HFF-Myc (cell line): ENCODE measurements at regions not wholly inside any gene's neighbourhood (a gene's known extent, or its start where the extent isn't known, plus 50 kb on each side); places are given as distances from the start of the nearest gene placed in this dataset.

Experiments used
- DNase-seq: peaks from one replicate; pipeline ENCODE4 v3.0.0-alpha.2; 2011; ENCODE audit warnings: low read depth; ENCODE audit errors: extremely low read depth
- H3K4me3 ChIP-seq: replicated peaks from 2 replicates; pipeline ENCODE4 v1.5.1; 2011; ENCODE audit warnings: low read depth, mild to moderate bottlenecking, control low read depth, low read length
- CTCF ChIP-seq: IDR thresholded peaks from 2 replicates; pipeline ENCODE4 v1.5.1; 2012; ENCODE audit warnings: mild to moderate bottlenecking, low read depth, low read length, control low read depth; ENCODE audit errors: missing control alignments

- DNase-seq, result no peak
- no peak for TF ChIP-seq CTCF
- no peak overlapping the region for H3K4me3 ChIP-seq
These were observed 208.8 kb downstream of the MELK start for GRCh38 chr9:36781533-36781932.
